A673 (cell line): ENCODE measurements at regions not wholly inside any gene's neighbourhood (a gene's known extent, or its start where the extent isn't known, plus 50 kb on each side); places are given as distances from the start of the nearest gene placed in this dataset.

ENCODE experiments used
- EZH2 ChIP-seq: fragments of 200-600 bp; sonication (generic); IDR thresholded peaks from 2 replicates; pipeline ENCODE4 v1.6.1; 2017; ENCODE audit warnings: borderline replicate concordance, low read depth, mild to moderate bottlenecking, mixed read lengths, antibody characterized with exemption, low read length; ENCODE audit not compliant: poor library complexity, severe bottlenecking
- TF ChIP-seq, protein P1 (sequence below): fragments of 300-800, 200-600 bp; sonication (generic); conservative IDR thresholded peaks from 2 replicates; pipeline ENCODE4 v1.5.1; 2017; ENCODE audit warnings: low read depth, mild to moderate bottlenecking, antibody characterized with exemption, low read length, moderate library complexity, mixed read lengths

GRCh38 chr21:35587841-35588380 is 472.4 kb downstream of the SETD4 start:
- TF ChIP-seq, protein P1, sequence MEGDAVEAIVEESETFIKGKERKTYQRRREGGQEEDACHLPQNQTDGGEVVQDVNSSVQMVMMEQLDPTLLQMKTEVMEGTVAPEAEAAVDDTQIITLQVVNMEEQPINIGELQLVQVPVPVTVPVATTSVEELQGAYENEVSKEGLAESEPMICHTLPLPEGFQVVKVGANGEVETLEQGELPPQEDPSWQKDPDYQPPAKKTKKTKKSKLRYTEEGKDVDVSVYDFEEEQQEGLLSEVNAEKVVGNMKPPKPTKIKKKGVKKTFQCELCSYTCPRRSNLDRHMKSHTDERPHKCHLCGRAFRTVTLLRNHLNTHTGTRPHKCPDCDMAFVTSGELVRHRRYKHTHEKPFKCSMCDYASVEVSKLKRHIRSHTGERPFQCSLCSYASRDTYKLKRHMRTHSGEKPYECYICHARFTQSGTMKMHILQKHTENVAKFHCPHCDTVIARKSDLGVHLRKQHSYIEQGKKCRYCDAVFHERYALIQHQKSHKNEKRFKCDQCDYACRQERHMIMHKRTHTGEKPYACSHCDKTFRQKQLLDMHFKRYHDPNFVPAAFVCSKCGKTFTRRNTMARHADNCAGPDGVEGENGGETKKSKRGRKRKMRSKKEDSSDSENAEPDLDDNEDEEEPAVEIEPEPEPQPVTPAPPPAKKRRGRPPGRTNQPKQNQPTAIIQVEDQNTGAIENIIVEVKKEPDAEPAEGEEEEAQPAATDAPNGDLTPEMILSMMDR, result no peak
- no peak for TF ChIP-seq EZH2
